Transverse colon (tissue), 4 donors: ENCODE measurements at regions not wholly inside any gene's neighbourhood (a gene's known extent, or its start where the extent isn't known, plus 50 kb on each side); places are given as distances from the start of the nearest gene placed in this dataset.

Source experiments
- DNase-seq: peaks from one replicate; pipeline ENCODE4 v3.0.0-alpha.2; 2019
- H3K27ac ChIP-seq, 4 donors: fragments of 200-600 bp; sonication (generic); 2 replicates each; pipeline ENCODE4 v1.5.1; 2016 to 2018; ENCODE audit warnings: inconsistent platforms in 4 of 4
- H3K27me3 ChIP-seq: fragments of 200-600 bp; sonication (generic); 2 replicates; pipeline ENCODE4 v1.5.1; 2017; ENCODE audit warnings: inconsistent platforms
- H3K36me3 ChIP-seq, 4 donors: fragments of 200-600 bp; sonication (generic); 2 replicates each; pipeline ENCODE4 v1.5.1; 2017 to 2019; ENCODE audit warnings: inconsistent platforms in 4 of 4
- H3K4me1 ChIP-seq, 4 donors: fragments of 200-600 bp; sonication (generic); 2 replicates each; pipeline ENCODE4 v1.5.1; 2017 to 2020; ENCODE audit warnings: inconsistent platforms in 4 of 4
- H3K4me3 ChIP-seq, 4 donors: fragments of 200-600 bp; sonication (generic); 1 replicate in 1 of 4; 2 replicates in 3 of 4; pipeline versions ENCODE4 v1.5.1 to v1.6.1; 2017 to 2019; ENCODE audit warnings: inconsistent platforms in 4 of 4
- H3K9me3 ChIP-seq, 2 donors: fragments of 200-600 bp; sonication (generic); 2 replicates each; pipeline ENCODE4 v1.5.1; 2017 to 2019; ENCODE audit warnings: inconsistent platforms in 2 of 2
- EP300 ChIP-seq: sonication (generic); formaldehyde crosslinking; IDR thresholded peaks from one replicate; pipeline ENCODE4 v1.6.1; 2017; ENCODE audit warnings: antibody characterized with exemption, low read depth
- POLR2A ChIP-seq: fragments of 450-650 bp; IDR thresholded peaks from one replicate; pipeline ENCODE4 v1.6.1; 2016; ENCODE audit warnings: antibody characterized with exemption, mild to moderate bottlenecking, moderate library complexity
- POLR2AphosphoS5 ChIP-seq, 3 donors: sonication (generic); formaldehyde crosslinking; IDR thresholded peaks; one replicate each; pipeline ENCODE4 v1.6.1; 2016; ENCODE audit warnings: antibody characterized with exemption in 3 of 3
- WGBS, 2 donors: methylation state at CpG; one replicate each; pipeline ENCODE4 v1.1.5; 2018; ENCODE audit warnings: low coverage in 1 of 2; 5-methylcytosine and 5-hydroxymethylcytosine counted together
- in situ Hi-C, 4 donors: fragments of 200-750 bp; cut with MboI; loops; one replicate each; pipeline versions ENCODE4 v1.15.0 to v1.15.1; 2017; ENCODE audit warnings: low sequenced_read_pairs in 3 of 4, low pct_ligation_motif_present in 1 of 4, low pct_unique_long_range_greater_than_20kb in 1 of 4
- intact Hi-C: fragments of 100-400 bp; cut with DNase I; formaldehyde crosslinking; loops from one replicate; pipeline ENCODE4 v1.15.1; 2023; ENCODE audit warnings: low total_unique reads
- TF ChIP-seq, protein P1 (sequence below), 5 experiments: fragments of 200-600 bp in 3 of 5; fragments of 450-650 bp in 2 of 5; sonication (generic) in 3 of 5; IDR thresholded peaks; 1 replicate in 2 of 5; 2 replicates in 3 of 5; pipeline ENCODE4 v1.5.1; 2016 to 2017; ENCODE audit warnings: antibody characterized with exemption in 5 of 5, inconsistent platforms in 3 of 5, mild to moderate bottlenecking in 2 of 5, moderate library complexity in 1 of 5

DNA sequence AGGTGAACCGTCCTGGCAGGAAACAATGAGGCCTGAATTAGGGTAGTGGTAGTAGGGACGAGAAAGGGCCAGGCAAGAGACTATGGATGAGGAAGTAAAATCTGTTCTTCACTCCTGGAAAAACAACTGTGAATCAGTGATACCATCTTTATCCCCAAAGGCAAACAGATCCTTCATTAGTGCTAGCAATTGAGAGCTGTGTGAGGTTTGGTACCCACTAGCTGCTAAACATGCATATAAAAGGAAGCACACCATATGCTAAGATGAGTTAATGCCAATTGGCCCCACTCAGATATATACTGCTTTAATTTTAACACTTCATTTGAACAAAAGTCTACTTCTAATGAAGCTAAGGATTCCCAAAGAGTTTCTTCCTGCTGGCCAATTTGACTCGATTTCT lies 244.8 kb upstream of the NR4A3 start:
- Histone ChIP-seq H3K27me3 (no peaks in the 10 kb centered on the region), H3K9me3 (no peaks in the 10 kb centered on the region), H3K4me3 (no peak overlapping the region), H3K4me1 (no peaks in the 10 kb centered on the region), H3K27ac (no peak overlapping the region), H3K36me3 (no peaks in the 10 kb centered on the region)
- no peak for DNase-seq
- WGBS, 2 donors, result 75 to 91% methylated on average over 3 of the region's 3 CpGs
- intact Hi-C loops (no loop called here), in situ Hi-C loops (no loop called here)
- TF ChIP-seq EP300 (no peak), POLR2AphosphoS5 (IDR thresholded peaks at IDR 0.05) (no peak), POLR2A (no peak)
- TF ChIP-seq, protein P1, sequence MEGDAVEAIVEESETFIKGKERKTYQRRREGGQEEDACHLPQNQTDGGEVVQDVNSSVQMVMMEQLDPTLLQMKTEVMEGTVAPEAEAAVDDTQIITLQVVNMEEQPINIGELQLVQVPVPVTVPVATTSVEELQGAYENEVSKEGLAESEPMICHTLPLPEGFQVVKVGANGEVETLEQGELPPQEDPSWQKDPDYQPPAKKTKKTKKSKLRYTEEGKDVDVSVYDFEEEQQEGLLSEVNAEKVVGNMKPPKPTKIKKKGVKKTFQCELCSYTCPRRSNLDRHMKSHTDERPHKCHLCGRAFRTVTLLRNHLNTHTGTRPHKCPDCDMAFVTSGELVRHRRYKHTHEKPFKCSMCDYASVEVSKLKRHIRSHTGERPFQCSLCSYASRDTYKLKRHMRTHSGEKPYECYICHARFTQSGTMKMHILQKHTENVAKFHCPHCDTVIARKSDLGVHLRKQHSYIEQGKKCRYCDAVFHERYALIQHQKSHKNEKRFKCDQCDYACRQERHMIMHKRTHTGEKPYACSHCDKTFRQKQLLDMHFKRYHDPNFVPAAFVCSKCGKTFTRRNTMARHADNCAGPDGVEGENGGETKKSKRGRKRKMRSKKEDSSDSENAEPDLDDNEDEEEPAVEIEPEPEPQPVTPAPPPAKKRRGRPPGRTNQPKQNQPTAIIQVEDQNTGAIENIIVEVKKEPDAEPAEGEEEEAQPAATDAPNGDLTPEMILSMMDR (IDR thresholded peaks at IDR 0.05), result no peak

DNA sequence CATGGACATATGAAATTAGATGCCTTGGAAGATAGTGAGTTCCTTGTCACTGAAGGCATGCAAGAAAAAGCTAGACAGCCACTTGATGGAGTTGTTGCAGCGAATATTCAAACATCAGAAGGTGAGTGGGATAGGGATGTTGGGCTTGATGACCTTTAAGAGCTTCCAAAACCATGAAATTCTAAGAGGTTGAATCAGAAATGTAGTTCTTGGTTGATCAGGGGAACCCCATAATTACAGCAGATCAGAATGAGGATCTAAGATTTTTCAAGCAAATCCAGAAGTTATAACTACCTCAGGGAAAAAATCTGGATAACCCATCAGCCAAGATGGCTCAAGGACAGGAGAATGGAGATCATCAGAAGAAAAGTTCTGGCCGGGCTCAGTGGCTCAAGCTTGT lies 244.3 kb upstream of the NR4A3 start:
- intact Hi-C loops, result no loop called here
- in situ Hi-C loops, result no loop called here

DNA sequence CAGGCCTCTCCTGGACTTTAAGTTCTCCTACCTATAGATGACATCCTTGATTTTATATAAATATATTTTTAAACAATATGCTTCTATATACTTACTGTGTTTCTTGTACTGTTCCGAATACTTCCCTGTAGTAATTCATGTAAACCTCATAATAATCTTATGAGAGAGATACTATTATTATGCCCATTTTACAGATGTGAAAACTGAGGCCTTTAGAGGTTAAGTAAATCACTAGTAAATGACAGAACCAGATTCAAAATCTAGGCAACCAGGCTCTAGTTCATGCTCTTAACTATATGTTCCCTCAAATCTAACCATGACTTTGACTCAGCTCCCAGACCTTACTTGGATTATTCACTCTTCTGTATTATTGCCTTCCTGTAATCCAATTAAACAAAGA lies 243.0 kb upstream of the NR4A3 start:
- Histone ChIP-seq H3K27me3 (no peaks in the 10 kb centered on the region), H3K9me3 (no peaks in the 10 kb centered on the region), H3K4me1 (no peaks in the 10 kb centered on the region), H3K27ac (no peak overlapping the region), H3K36me3 (no peaks in the 10 kb centered on the region), H3K4me3 (no peak overlapping the region)
- in situ Hi-C loops (no loop called here), intact Hi-C loops (no loop called here)
- WGBS, 2 donors, result 85 to 93% methylated on average over 1 of the region's 1 CpG
- DNase-seq, result no peak
- TF ChIP-seq EP300 (no peak), POLR2AphosphoS5 (IDR thresholded peaks at IDR 0.05) (no peak), POLR2A (no peak)
- TF ChIP-seq, protein P1 (IDR thresholded peaks at IDR 0.05), result no peak

More for the DNA sequence above, 244.3 kb upstream of the NR4A3 start:
- Histone ChIP-seq H3K27me3 (no peaks in the 10 kb centered on the region), H3K36me3 (no peaks in the 10 kb centered on the region), H3K9me3 (no peaks in the 10 kb centered on the region), H3K4me1 (no peaks in the 10 kb centered on the region), H3K4me3 (no peak overlapping the region), H3K27ac (no peak overlapping the region)
- DNase-seq, result no peak
- 77 to 83% methylated on average over 2 of the region's 2 CpGs for WGBS, 2 donors
- TF ChIP-seq POLR2AphosphoS5 (IDR thresholded peaks at IDR 0.05) (no peak), POLR2A (no peak), EP300 (no peak)
- TF ChIP-seq, protein P1 (IDR thresholded peaks at IDR 0.05), result no peak

DNA sequence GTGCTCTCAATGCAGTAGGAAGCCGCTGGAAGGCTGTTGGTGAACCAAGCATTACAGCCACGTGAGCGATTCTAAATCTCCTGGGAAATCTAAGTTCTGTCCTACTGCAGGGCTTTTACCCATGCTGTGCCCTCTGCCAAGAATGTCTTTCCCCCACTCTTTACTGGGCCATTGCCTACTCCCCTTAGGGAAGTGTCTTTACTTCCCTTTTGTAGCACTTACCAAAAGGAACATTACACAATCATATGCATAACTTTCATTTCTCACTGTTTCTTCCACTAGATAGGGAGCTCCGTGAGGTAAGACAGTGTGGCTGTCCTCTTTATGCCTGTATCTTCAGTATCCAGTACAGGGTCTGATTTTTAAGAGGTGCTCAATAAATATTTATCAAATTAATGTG lies 241.7 kb upstream of the NR4A3 start:
- Histone ChIP-seq H3K27ac (no peak overlapping the region), H3K36me3 (no peaks in the 10 kb centered on the region), H3K9me3 (no peaks in the 10 kb centered on the region), H3K27me3 (no peaks in the 10 kb centered on the region), H3K4me1 (no peaks in the 10 kb centered on the region), H3K4me3 (no peak overlapping the region)
- no peak for DNase-seq
- intact Hi-C loops (no loop called here), in situ Hi-C loops (no loop called here)
- 78% methylated on average over 3 to 4 of the region's 4 CpGs for WGBS, 2 donors
- no peak for TF ChIP-seq POLR2AphosphoS5 (IDR thresholded peaks at IDR 0.05)
- TF ChIP-seq EP300, result no peak
- TF ChIP-seq, protein P1 (IDR thresholded peaks at IDR 0.05), result no peak
- TF ChIP-seq POLR2A, result no peak
